Keratinocyte (primary cell): ENCODE measurements at regions not wholly inside any gene's neighbourhood (a gene's known extent, or its start where the extent isn't known, plus 50 kb on each side); places are given as distances from the start of the nearest gene placed in this dataset.

ENCODE experiments used
- DNase-seq: peaks from one replicate; pipeline ENCODE4 v3.0.0-alpha.2; 2011; ENCODE audit warnings: low read depth, missing footprints, low spot score
- FAIRE-seq: peaks from 2 replicates; lab custom pipeline; 2011; peaks lifted over from hg19 to GRCh38; lab: Jason Lieb, UNC
- H2AFZ ChIP-seq: 2 replicates; pipeline ENCODE4 v1.6.0; 2012; ENCODE audit warnings: low read length, control low read depth, inconsistent platforms; ENCODE audit not compliant: control insufficient read depth
- H3K27ac ChIP-seq: 2 replicates; pipeline ENCODE4 v1.5.1; 2011; ENCODE audit warnings: low read length; ENCODE audit not compliant: control insufficient read depth, insufficient read depth
- H3K27me3 ChIP-seq: 3 replicates; pipeline ENCODE4 v1.6.0; 2011; ENCODE audit warnings: low read length; ENCODE audit not compliant: control insufficient read depth, insufficient read depth; ENCODE audit errors: extremely low read depth
- H3K36me3 ChIP-seq, 2 experiments: 2 replicates in 1 of 2; 3 replicates in 1 of 2; pipeline ENCODE4 v1.5.1; 2011; ENCODE audit warnings: low read length in 2 of 2, mild to moderate bottlenecking in 1 of 2; ENCODE audit not compliant: control insufficient read depth in 2 of 2, insufficient read depth in 2 of 2; ENCODE audit errors: extremely low read depth in 1 of 2
- H3K4me1 ChIP-seq: 3 replicates; pipeline ENCODE4 v1.5.1; 2011; ENCODE audit warnings: low read length; ENCODE audit not compliant: control insufficient read depth, insufficient read depth; ENCODE audit errors: extremely low read depth
- H3K4me2 ChIP-seq: 3 replicates; pipeline ENCODE4 v1.6.0; 2011; ENCODE audit warnings: low read depth, low read length; ENCODE audit not compliant: control insufficient read depth, insufficient read depth; ENCODE audit errors: extremely low read depth
- H3K4me3 ChIP-seq, 3 experiments: fragments of 200-600 bp in 1 of 3; sonication (generic) in 1 of 3; 2 replicates in 2 of 3; 3 replicates in 1 of 3; pipeline ENCODE4 v1.5.1; 2011 to 2016; ENCODE audit warnings: low read length in 3 of 3, mild to moderate bottlenecking in 3 of 3, control low read depth in 2 of 3, inconsistent platforms in 1 of 3, low read depth in 1 of 3, mixed read lengths in 1 of 3, mixed run types in 1 of 3, moderate library complexity in 1 of 3; ENCODE audit not compliant: control insufficient read depth in 2 of 3, insufficient read depth in 2 of 3; ENCODE audit errors: extremely low read depth in 1 of 3
- H3K79me2 ChIP-seq: 2 replicates; pipeline ENCODE4 v1.6.0; 2012; ENCODE audit warnings: low read length; ENCODE audit not compliant: control insufficient read depth, insufficient read depth
- H3K9ac ChIP-seq: 3 replicates; pipeline ENCODE4 v1.6.0; 2011; ENCODE audit warnings: low read length; ENCODE audit not compliant: control insufficient read depth, insufficient read depth; ENCODE audit errors: extremely low read depth
- H3K9me1 ChIP-seq: 3 replicates; pipeline ENCODE4 v1.6.0; 2011; ENCODE audit warnings: low read length; ENCODE audit not compliant: control insufficient read depth, insufficient read depth; ENCODE audit errors: extremely low read depth
- H3K9me3 ChIP-seq: 2 replicates; pipeline ENCODE4 v1.5.1; 2012; ENCODE audit warnings: low read depth, low read length; ENCODE audit not compliant: control insufficient read depth
- H4K20me1 ChIP-seq: 3 replicates; pipeline ENCODE4 v1.6.0; 2011; ENCODE audit warnings: low read length; ENCODE audit not compliant: control insufficient read depth, insufficient read depth; ENCODE audit errors: extremely low read depth
- EZH2 ChIP-seq: IDR thresholded peaks from one replicate; pipeline ENCODE4 v1.6.1; 2012; ENCODE audit warnings: inconsistent platforms, mild to moderate bottlenecking, low read length, moderate library complexity
- dilution Hi-C: fragments of 300-500 bp; cut with MboI; formaldehyde crosslinking; loops from one replicate; pipeline ENCODE4 v1.7.0; 2020; ENCODE audit warnings: low sequenced_read_pairs; ENCODE audit not compliant: extremely low pct_ligation_motif_present
- TF ChIP-seq, protein P1 (sequence below), 3 experiments: IDR thresholded peaks in 1 of 3; conservative IDR thresholded peaks in 1 of 3; optimal IDR thresholded peaks in 1 of 3; 2 replicates in 2 of 3; 3 replicates in 1 of 3; pipeline versions ENCODE3 to v1.5.1; 2011; ENCODE audit warnings: low read length in 3 of 3, mild to moderate bottlenecking in 3 of 3, moderate library complexity in 2 of 3, control low read depth in 1 of 3, inconsistent platforms in 1 of 3; ENCODE audit not compliant: insufficient read depth in 2 of 3; ENCODE audit errors: extremely low read depth in 1 of 3

DNA sequence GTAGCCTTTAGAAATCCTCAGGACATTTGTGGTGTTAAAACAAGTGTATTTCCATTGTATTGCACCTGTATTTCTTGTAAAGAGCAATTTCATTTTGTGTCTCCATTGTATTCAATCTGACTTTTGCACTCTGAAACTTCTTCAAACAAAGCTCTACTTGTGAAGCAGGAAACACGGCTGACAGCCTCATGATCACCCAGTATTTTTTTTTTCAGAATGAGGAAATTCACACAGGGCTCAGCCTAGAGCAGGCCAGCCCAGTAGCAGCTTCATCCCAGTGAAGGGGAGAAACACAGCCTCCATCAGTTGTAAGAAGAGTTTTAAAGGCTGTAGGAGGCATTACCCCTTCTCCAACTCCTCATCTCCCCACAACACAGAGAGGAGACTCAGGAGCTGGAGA is 175.9 kb upstream of the KLHL29 start:
- H3K27ac ChIP-seq: no peak overlapping the region
- H3K4me2 ChIP-seq: no peak overlapping the region
- DNase-seq (no peak), FAIRE-seq (no peak)
- H3K9me1 ChIP-seq: no peaks in the 10 kb centered on the region
- H3K4me3 ChIP-seq: no peak overlapping the region
- no peaks in the 10 kb centered on the region for H4K20me1 ChIP-seq
- no peaks in the 10 kb centered on the region for H3K36me3 ChIP-seq
- TF ChIP-seq EZH2: no peak
- TF ChIP-seq, protein P1, sequence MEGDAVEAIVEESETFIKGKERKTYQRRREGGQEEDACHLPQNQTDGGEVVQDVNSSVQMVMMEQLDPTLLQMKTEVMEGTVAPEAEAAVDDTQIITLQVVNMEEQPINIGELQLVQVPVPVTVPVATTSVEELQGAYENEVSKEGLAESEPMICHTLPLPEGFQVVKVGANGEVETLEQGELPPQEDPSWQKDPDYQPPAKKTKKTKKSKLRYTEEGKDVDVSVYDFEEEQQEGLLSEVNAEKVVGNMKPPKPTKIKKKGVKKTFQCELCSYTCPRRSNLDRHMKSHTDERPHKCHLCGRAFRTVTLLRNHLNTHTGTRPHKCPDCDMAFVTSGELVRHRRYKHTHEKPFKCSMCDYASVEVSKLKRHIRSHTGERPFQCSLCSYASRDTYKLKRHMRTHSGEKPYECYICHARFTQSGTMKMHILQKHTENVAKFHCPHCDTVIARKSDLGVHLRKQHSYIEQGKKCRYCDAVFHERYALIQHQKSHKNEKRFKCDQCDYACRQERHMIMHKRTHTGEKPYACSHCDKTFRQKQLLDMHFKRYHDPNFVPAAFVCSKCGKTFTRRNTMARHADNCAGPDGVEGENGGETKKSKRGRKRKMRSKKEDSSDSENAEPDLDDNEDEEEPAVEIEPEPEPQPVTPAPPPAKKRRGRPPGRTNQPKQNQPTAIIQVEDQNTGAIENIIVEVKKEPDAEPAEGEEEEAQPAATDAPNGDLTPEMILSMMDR (optimal IDR thresholded peaks at IDR 0.05 in 1 of 3, IDR thresholded peaks at IDR 0.05 in 1 of 3, conservative IDR thresholded peaks at IDR 0.05 in 1 of 3; ENCODE audit: extremely low read depth in 1 of 3, insufficient read depth in 2 of 3, low read length in 3 of 3): no peak
- no peaks in the 10 kb centered on the region for H3K4me1 ChIP-seq
- no peak overlapping the region for H3K9ac ChIP-seq
- H3K79me2 ChIP-seq: no peaks in the 10 kb centered on the region
- H2AFZ ChIP-seq: no peak overlapping the region
- dilution Hi-C loops: no loop called here
- H3K27me3 ChIP-seq: peaks cover 2% of the 10 kb centered on the region
- no peaks in the 10 kb centered on the region for H3K9me3 ChIP-seq

DNA sequence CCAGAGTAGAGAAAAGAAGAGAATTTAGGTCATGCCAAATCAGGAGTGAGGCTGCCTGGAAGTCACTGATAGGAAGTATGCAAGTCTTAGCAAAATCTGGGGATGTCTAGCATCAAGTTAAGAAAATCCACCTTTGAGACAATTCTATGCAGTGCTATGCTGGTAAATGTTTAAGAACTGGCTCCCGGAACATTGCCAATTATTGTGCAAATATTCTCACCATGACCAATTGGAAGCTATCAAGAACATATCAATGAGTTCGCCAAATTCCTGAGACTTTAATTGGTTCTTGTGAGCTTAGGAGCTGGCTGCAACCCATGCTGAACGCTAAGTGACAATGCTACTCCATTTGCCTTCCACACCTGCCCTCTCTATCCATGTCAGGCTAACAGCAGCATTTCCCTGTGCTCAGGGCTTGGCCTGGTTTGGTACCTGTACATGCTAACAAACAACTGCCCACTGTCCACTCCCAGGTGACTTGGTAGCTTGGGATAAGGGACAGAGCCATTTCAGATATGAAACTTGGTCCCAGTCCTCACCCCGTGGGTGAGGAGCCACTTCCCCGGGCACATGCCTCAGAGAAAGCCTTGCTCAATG is 172.9 kb upstream of the KLHL29 start:
- FAIRE-seq (no peak), DNase-seq (no peak)
- H3K9me1 ChIP-seq: no peaks in the 10 kb centered on the region

More for the DNA sequence above, 172.9 kb upstream of the KLHL29 start:
- Histone ChIP-seq H2AFZ (no peak overlapping the region), H3K4me3 (no peak overlapping the region), H3K79me2 (no peaks in the 10 kb centered on the region), H3K4me2 (no peak overlapping the region), H3K36me3 (no peaks in the 10 kb centered on the region), H3K9me3 (no peaks in the 10 kb centered on the region), H3K27me3 (peaks cover 2% of the 10 kb centered on the region), H3K9ac (no peak overlapping the region), H3K4me1 (no peaks in the 10 kb centered on the region), H3K27ac (no peak overlapping the region), H4K20me1 (no peaks in the 10 kb centered on the region)
- dilution Hi-C loops: no loop called here
- TF ChIP-seq, protein P1 (optimal IDR thresholded peaks at IDR 0.05 in 1 of 3, IDR thresholded peaks at IDR 0.05 in 1 of 3, conservative IDR thresholded peaks at IDR 0.05 in 1 of 3; ENCODE audit: extremely low read depth in 1 of 3, insufficient read depth in 2 of 3, low read length in 3 of 3): no peak
- no peak for TF ChIP-seq EZH2
